Neural cell (in vitro differentiated cells): ENCODE measurements at regions not wholly inside any gene's neighbourhood (a gene's known extent, or its start where the extent isn't known, plus 50 kb on each side); places are given as distances from the start of the nearest gene placed in this dataset.

Experiments used
- CTCF ChIP-seq: fragments of 450-650 bp; IDR thresholded peaks from 2 replicates; pipeline ENCODE4 v1.5.1; 2014; ENCODE audit warnings: antibody characterized with exemption, mild to moderate bottlenecking, moderate library complexity; ENCODE audit not compliant: poor library complexity, severe bottlenecking
- EP300 ChIP-seq: fragments of 450-650 bp; conservative IDR thresholded peaks from 2 replicates; pipeline ENCODE4 v1.6.1; 2014; ENCODE audit warnings: antibody characterized with exemption, mild to moderate bottlenecking, moderate library complexity; ENCODE audit not compliant: poor library complexity, severe bottlenecking
- EZH2 ChIP-seq: fragments of 200-600, 300-800 bp; shearing (Covaris generic), sonication (generic); IDR thresholded peaks from 2 replicates; pipeline ENCODE4 v1.6.1; 2014; ENCODE audit warnings: antibody characterized with exemption, low read length, borderline replicate concordance, mild to moderate bottlenecking; ENCODE audit not compliant: insufficient read depth, poor library complexity, severe bottlenecking
- MXI1 ChIP-seq: fragments of 450-650 bp; conservative IDR thresholded peaks from 2 replicates; pipeline ENCODE4 v1.6.1; 2014; ENCODE audit warnings: antibody characterized with exemption, mild to moderate bottlenecking; ENCODE audit not compliant: poor library complexity, severe bottlenecking
- POLR2AphosphoS5 ChIP-seq: IDR thresholded peaks from 2 replicates; pipeline ENCODE4 v1.6.1; 2012
- REST ChIP-seq: IDR thresholded peaks from 2 replicates; pipeline ENCODE4 v1.6.1; 2012; ENCODE audit warnings: borderline replicate concordance
- TAF1 ChIP-seq: IDR thresholded peaks from 2 replicates; pipeline ENCODE4 v1.6.1; 2012; ENCODE audit warnings: low read depth

GRCh38 chr9:683509-684021, 157.9 kb upstream of the DMRT1 start:
- TF ChIP-seq TAF1 (no peak), CTCF (no peak), EP300 (no peak), REST (no peak), MXI1 (no peak), EZH2 (no peak), POLR2AphosphoS5 (no peak)
